ENCODE measurements at regions not wholly inside any gene's neighbourhood (a gene's known extent, or its start where the extent isn't known, plus 50 kb on each side); places are given as distances from the start of the nearest gene placed in this dataset.

DNA sequence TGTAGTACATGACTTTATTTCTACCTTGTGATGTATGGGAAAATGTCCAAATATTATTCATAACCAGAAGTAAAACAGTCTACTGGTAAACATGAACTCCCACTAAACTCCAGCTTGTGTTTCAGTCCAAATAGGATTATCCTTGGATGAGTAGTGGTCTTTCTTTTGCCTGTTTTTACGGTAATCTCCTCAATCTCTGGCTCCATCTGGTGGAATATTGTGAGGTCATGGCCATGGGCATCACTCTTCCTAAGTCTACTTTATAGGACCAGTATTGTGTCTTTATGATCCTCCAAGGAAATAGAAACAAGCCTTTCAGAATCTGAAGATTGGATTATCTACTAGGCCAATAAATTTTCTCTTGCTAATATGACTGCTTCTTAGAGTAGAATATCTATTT, 505.0 kb downstream of the BMP2 start:
- TF ChIP-seq, protein P1, sequence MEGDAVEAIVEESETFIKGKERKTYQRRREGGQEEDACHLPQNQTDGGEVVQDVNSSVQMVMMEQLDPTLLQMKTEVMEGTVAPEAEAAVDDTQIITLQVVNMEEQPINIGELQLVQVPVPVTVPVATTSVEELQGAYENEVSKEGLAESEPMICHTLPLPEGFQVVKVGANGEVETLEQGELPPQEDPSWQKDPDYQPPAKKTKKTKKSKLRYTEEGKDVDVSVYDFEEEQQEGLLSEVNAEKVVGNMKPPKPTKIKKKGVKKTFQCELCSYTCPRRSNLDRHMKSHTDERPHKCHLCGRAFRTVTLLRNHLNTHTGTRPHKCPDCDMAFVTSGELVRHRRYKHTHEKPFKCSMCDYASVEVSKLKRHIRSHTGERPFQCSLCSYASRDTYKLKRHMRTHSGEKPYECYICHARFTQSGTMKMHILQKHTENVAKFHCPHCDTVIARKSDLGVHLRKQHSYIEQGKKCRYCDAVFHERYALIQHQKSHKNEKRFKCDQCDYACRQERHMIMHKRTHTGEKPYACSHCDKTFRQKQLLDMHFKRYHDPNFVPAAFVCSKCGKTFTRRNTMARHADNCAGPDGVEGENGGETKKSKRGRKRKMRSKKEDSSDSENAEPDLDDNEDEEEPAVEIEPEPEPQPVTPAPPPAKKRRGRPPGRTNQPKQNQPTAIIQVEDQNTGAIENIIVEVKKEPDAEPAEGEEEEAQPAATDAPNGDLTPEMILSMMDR (IDR thresholded peaks at IDR 0.05 in 4 of 5, conservative IDR thresholded peaks at IDR 0.05 in 1 of 5) = no peak
- TF ChIP-seq POLR2A (IDR thresholded peaks at IDR 0.05) = no peak
